ENCODE measurements at regions not wholly inside any gene's neighbourhood (a gene's known extent, or its start where the extent isn't known, plus 50 kb on each side); places are given as distances from the start of the nearest gene placed in this dataset.

DNA sequence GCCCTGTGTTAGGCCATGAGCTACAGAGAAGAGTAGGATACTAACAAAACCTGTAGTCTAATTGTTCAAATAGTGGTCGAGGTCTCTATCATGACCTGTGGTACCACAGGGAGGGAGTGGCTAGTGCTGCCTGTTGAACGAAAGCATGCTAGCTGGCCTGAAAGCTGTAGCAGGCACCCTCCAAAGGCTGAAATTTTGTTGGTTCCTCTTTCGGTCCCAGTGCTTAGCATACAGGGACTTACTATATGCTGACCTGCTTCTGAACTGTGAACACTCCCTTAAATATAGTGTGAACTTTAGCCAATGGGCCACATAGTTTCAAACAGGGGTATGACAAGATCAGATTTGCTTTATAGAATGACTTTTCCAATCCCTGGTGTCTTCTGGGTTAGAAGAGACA lies 113.4 kb downstream of the PJA1 start:
- no peak for TF ChIP-seq POLR2A (IDR thresholded peaks at IDR 0.05; ENCODE audit: low read depth, low read length)
- TF ChIP-seq, protein P1, sequence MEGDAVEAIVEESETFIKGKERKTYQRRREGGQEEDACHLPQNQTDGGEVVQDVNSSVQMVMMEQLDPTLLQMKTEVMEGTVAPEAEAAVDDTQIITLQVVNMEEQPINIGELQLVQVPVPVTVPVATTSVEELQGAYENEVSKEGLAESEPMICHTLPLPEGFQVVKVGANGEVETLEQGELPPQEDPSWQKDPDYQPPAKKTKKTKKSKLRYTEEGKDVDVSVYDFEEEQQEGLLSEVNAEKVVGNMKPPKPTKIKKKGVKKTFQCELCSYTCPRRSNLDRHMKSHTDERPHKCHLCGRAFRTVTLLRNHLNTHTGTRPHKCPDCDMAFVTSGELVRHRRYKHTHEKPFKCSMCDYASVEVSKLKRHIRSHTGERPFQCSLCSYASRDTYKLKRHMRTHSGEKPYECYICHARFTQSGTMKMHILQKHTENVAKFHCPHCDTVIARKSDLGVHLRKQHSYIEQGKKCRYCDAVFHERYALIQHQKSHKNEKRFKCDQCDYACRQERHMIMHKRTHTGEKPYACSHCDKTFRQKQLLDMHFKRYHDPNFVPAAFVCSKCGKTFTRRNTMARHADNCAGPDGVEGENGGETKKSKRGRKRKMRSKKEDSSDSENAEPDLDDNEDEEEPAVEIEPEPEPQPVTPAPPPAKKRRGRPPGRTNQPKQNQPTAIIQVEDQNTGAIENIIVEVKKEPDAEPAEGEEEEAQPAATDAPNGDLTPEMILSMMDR (IDR thresholded peaks at IDR 0.05 in 2 of 3, conservative IDR thresholded peaks at IDR 0.05 in 1 of 3; ENCODE audit: control insufficient read depth in 2 of 3, extremely low read depth in 1 of 3, insufficient read depth in 1 of 3, low read depth in 3 of 3, low read length in 3 of 3) = no peak
- TF ChIP-seq YY1 (IDR thresholded peaks at IDR 0.05; ENCODE audit: low read depth, low read length) = no peak
- no peak for TF ChIP-seq CHD1 (IDR thresholded peaks at IDR 0.05; ENCODE audit: low read depth, low read length)
- TF ChIP-seq, protein P2, sequence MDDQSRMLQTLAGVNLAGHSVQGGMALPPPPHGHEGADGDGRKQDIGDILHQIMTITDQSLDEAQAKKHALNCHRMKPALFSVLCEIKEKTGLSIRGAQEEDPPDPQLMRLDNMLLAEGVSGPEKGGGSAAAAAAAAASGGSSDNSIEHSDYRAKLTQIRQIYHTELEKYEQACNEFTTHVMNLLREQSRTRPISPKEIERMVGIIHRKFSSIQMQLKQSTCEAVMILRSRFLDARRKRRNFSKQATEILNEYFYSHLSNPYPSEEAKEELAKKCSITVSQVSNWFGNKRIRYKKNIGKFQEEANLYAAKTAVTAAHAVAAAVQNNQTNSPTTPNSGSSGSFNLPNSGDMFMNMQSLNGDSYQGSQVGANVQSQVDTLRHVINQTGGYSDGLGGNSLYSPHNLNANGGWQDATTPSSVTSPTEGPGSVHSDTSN (IDR thresholded peaks at IDR 0.05; ENCODE audit: insufficient replicate concordance, low read depth, low read length) = no peak

Data from GM12878 (cell line).